Omental fat pad (tissue), 3 donors: ENCODE measurements at regions not wholly inside any gene's neighbourhood (a gene's known extent, or its start where the extent isn't known, plus 50 kb on each side); places are given as distances from the start of the nearest gene placed in this dataset.

Experiments
- ATAC-seq: fragments of 150-250 bp; one replicate; pipeline ENCODE4 v1.9.1; 2016; ENCODE audit warnings: mild to moderate bottlenecking, moderate library complexity; ENCODE audit not compliant: low FRiP score
- DNase-seq: peaks from one replicate; pipeline ENCODE4 v3.0.0-alpha.2; 2019; ENCODE audit warnings: low spot score
- CTCF ChIP-seq, 3 donors: fragments of 450-650 bp; IDR thresholded peaks; one replicate each; pipeline ENCODE4 v1.5.1; 2016 to 2017; ENCODE audit warnings: antibody characterized with exemption in 3 of 3, mild to moderate bottlenecking in 3 of 3, moderate library complexity in 2 of 3

GRCh38 chr4:29073571-29073970 is 1646.6 kb upstream of the PCDH7 start:
- DNase-seq (no peak), ATAC-seq (no peak)
- no peak for TF ChIP-seq CTCF (IDR thresholded peaks at IDR 0.05)

DNA sequence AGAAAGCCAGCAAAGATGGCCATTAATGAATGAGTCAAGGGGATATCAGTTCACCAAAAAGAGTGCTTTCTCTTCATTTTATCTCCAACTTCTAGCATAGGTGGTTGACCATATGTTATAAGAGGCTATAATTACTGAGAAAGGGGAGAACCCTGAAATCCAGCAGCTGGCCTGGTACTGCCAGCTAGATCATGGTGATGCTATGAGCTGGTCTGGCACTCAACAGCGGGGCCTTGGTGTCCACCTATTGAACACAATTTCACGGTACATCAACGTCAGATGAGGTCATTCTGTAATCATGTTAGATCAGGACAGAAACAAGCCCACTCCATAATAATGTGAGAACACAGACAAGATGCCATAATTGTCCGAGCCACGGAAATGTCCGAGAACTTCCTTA is 1644.8 kb upstream of the PCDH7 start:
- ATAC-seq (no peak), DNase-seq (no peak)
- no peak for TF ChIP-seq CTCF (IDR thresholded peaks at IDR 0.05)

DNA sequence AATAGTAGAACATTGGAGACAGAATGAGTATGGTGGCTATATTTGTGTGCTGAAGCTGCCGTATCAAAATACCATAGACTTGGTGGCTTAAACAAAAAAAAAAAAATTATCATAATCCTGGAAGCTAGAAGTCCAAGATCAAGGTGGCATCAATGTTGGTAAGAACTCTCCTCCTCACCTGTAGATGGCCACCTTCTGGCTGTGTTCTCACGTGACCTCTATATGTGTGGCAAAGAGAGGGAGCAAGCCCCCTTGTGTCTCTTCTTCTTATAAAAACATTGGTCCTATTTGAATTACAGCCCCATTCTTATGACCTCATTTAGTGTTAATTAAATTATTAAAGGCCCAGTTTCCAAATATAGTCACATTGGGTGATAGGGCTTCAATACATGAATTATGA is 1640.9 kb upstream of the PCDH7 start:
- TF ChIP-seq CTCF (IDR thresholded peaks at IDR 0.05), result no peak
- DNase-seq, result no peak
- no peak for ATAC-seq

DNA sequence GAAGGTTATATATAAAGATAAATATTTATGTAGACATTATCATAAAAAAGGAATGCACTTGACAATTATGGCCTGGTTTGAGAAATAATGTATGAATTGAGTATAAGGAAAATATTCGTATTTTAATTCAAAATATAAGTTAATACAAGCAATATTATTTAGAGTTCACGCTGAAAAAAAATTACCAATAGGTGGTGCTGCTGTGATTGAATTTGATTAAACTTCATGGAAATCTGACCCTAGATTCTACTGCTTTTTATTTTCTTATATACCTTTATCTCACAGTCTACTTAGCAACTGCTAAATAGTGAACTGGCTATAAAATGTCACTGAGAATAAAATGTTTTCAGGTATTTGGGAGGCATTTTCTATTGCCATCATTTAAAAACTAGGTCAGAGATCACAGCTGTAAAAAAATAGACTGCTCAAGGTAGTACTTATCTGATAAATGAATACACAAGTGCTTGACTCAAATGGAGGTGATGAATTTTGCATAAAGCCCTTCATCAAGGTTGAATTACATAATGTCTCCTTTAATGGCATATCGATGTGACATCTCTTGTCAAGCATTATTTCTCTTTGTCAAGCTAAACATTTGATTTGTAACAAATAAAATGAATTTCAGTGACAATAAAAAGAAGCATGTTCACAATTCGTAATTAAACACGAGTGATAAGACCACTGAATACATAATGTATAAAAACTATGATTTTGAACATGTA is 1638.8 kb upstream of the PCDH7 start:
- DNase-seq, result no peak
- no peak for TF ChIP-seq CTCF (IDR thresholded peaks at IDR 0.05)
- no peak for ATAC-seq

GRCh38 chr4:29082684-29083083 is 1637.5 kb upstream of the PCDH7 start:
- ATAC-seq (no peak), DNase-seq (no peak)
- TF ChIP-seq CTCF (IDR thresholded peaks at IDR 0.05), result no peak

GRCh38 chr4:29085748-29086147 is 1634.4 kb upstream of the PCDH7 start:
- no peak for DNase-seq
- no peak for ATAC-seq
- no peak for TF ChIP-seq CTCF (IDR thresholded peaks at IDR 0.05)

- no peak for DNase-seq
Measured at GRCh38 chr4:29104694-29105093, 1615.5 kb upstream of the PCDH7 start.

More at GRCh38 chr4:29104694-29105093, 1615.5 kb upstream of the PCDH7 start:
- no peak for ATAC-seq
- no peak for TF ChIP-seq CTCF (IDR thresholded peaks at IDR 0.05)
